Mesendoderm (in vitro differentiated cells): ENCODE measurements at regions not wholly inside any gene's neighbourhood (a gene's known extent, or its start where the extent isn't known, plus 50 kb on each side); places are given as distances from the start of the nearest gene placed in this dataset.

ENCODE experiments used
- DNase-seq: peaks from one replicate; pipeline ENCODE4 v3.0.0; 2013
- H2AK5ac ChIP-seq: 2 replicates; pipeline ENCODE4 v1.6.1; 2013; ENCODE audit warnings: low read length, inconsistent platforms
- H2BK120ac ChIP-seq: 2 replicates; pipeline ENCODE4 v1.6.1; 2013; ENCODE audit warnings: low read depth, mild to moderate bottlenecking, low read length, moderate library complexity, mixed read lengths
- H2BK15ac ChIP-seq: replicated peaks from 2 replicates; pipeline ENCODE4 v1.6.1; 2013; ENCODE audit warnings: low read depth, mild to moderate bottlenecking, moderate library complexity
- H2BK5ac ChIP-seq: 2 replicates; pipeline ENCODE4 v1.6.1; 2013; ENCODE audit warnings: low read length, inconsistent platforms
- H3K18ac ChIP-seq: 2 replicates; pipeline ENCODE4 v1.6.1; 2013; ENCODE audit warnings: mild to moderate bottlenecking, low read length, mixed read lengths
- H3K23ac ChIP-seq: one replicate; pipeline ENCODE4 v1.6.1; 2013; ENCODE audit warnings: low read length
- H3K27ac ChIP-seq: 2 replicates; pipeline ENCODE4 v1.5.1; 2013; ENCODE audit warnings: low read depth, mild to moderate bottlenecking, inconsistent platforms, low read length, moderate library complexity
- H3K27me3 ChIP-seq: 2 replicates; pipeline ENCODE4 v1.6.1; 2013; ENCODE audit warnings: low read length, control low read depth, mild to moderate bottlenecking, inconsistent platforms; ENCODE audit not compliant: insufficient read depth, poor library complexity
- H3K36me3 ChIP-seq: 2 replicates; pipeline ENCODE4 v1.6.1; 2013; ENCODE audit warnings: low read length, inconsistent platforms; ENCODE audit not compliant: control insufficient read depth, insufficient read depth
- H3K4ac ChIP-seq: one replicate; pipeline ENCODE4 v1.6.1; 2013; ENCODE audit warnings: low read depth, mild to moderate bottlenecking, low read length, moderate library complexity
- H3K4me1 ChIP-seq: 2 replicates; pipeline ENCODE4 v1.6.1; 2013; ENCODE audit warnings: low read depth, low read length, inconsistent platforms; ENCODE audit not compliant: control insufficient read depth
- H3K4me2 ChIP-seq: 2 replicates; pipeline ENCODE4 v1.6.1; 2013; ENCODE audit warnings: low read length
- H3K4me3 ChIP-seq: 2 replicates; pipeline ENCODE4 v1.5.1; 2013; ENCODE audit warnings: mild to moderate bottlenecking, low read length
- H3K56ac ChIP-seq: one replicate; pipeline ENCODE4 v1.6.1; 2013; ENCODE audit warnings: low read length
- H3K79me1 ChIP-seq: 2 replicates; pipeline ENCODE4 v1.6.1; 2013; ENCODE audit warnings: low read length, inconsistent platforms
- H3K79me2 ChIP-seq: 2 replicates; pipeline ENCODE4 v1.6.1; 2013; ENCODE audit warnings: mild to moderate bottlenecking, low read length; ENCODE audit not compliant: control insufficient read depth, insufficient read depth
- H3K9ac ChIP-seq: 2 replicates; pipeline ENCODE4 v1.6.1; 2013; ENCODE audit warnings: low read length, inconsistent platforms
- H4K5ac ChIP-seq: one replicate; pipeline ENCODE4 v1.6.1; 2013; ENCODE audit warnings: low read length
- H4K8ac ChIP-seq: one replicate; pipeline ENCODE4 v1.6.1; 2013; ENCODE audit warnings: low read depth, mild to moderate bottlenecking, control low read depth, low read length, moderate library complexity
- WGBS: extraction: QIAGEN DNeasy Blood & Tissue Kit; methylation state at CpG from one replicate; pipeline ENCODE4 v1.1.7; 2013; ENCODE audit warnings: low lambda C conversion rate, missing lambda C conversion rate; ENCODE audit not compliant: insufficient coverage; ENCODE audit errors: extremely low coverage; 5-methylcytosine and 5-hydroxymethylcytosine counted together

- H3K56ac ChIP-seq: no peak overlapping the region
These were observed 520.5 kb upstream of the NR3C2 start for GRCh38 chr4:148962539-148963290.

GRCh38 chr4:148961526-148961925 lies 519.3 kb upstream of the NR3C2 start:
- H3K4me1 ChIP-seq: no peaks in the 10 kb centered on the region
- no peak overlapping the region for H4K5ac ChIP-seq
- H3K79me1 ChIP-seq: no peaks in the 10 kb centered on the region
- H3K23ac ChIP-seq: no peak overlapping the region
- no peak overlapping the region for H3K18ac ChIP-seq
- no peak overlapping the region for H3K4ac ChIP-seq
- H3K9ac ChIP-seq: no peak overlapping the region
- H2BK15ac ChIP-seq: no peak overlapping the region
- no peaks in the 10 kb centered on the region for H3K79me2 ChIP-seq
- H3K27me3 ChIP-seq: no peaks in the 10 kb centered on the region
- WGBS: no CpG with 5 or more reads among the region's 4 CpGs
- H2AK5ac ChIP-seq: no peak overlapping the region
- no peak overlapping the region for H3K4me2 ChIP-seq
- H3K56ac ChIP-seq: no peak overlapping the region
- no peaks in the 10 kb centered on the region for H3K36me3 ChIP-seq
- H2BK5ac ChIP-seq: no peak overlapping the region
- no peak overlapping the region for H3K4me3 ChIP-seq
- DNase-seq: no peak
- H2BK120ac ChIP-seq: no peak overlapping the region
- no peak overlapping the region for H4K8ac ChIP-seq
- H3K27ac ChIP-seq: no peak overlapping the region

More at GRCh38 chr4:148962539-148963290, 520.5 kb upstream of the NR3C2 start:
- no peak overlapping the region for H3K4ac ChIP-seq
- H3K18ac ChIP-seq: no peak overlapping the region
- no peak overlapping the region for H2BK15ac ChIP-seq
- no peaks in the 10 kb centered on the region for H3K79me2 ChIP-seq
- H3K27me3 ChIP-seq: no peaks in the 10 kb centered on the region
- 100% methylated on average over 1 of the region's 2 CpGs for WGBS
- H3K4me1 ChIP-seq: no peaks in the 10 kb centered on the region
- no peak overlapping the region for H4K8ac ChIP-seq
- H3K79me1 ChIP-seq: no peaks in the 10 kb centered on the region
- H3K27ac ChIP-seq: no peak overlapping the region
- H3K4me3 ChIP-seq: no peak overlapping the region
- no peaks in the 10 kb centered on the region for H3K36me3 ChIP-seq
- no peak overlapping the region for H3K23ac ChIP-seq
- H2BK5ac ChIP-seq: no peak overlapping the region
- no peak for DNase-seq
- no peak overlapping the region for H2AK5ac ChIP-seq
- no peak overlapping the region for H3K9ac ChIP-seq
- no peak overlapping the region for H3K4me2 ChIP-seq
- H2BK120ac ChIP-seq: no peak overlapping the region
- H4K5ac ChIP-seq: no peak overlapping the region

- no peak overlapping the region for H3K9ac ChIP-seq
- H3K27ac ChIP-seq: no peak overlapping the region
- no peak overlapping the region for H3K23ac ChIP-seq
- H3K36me3 ChIP-seq: no peaks in the 10 kb centered on the region
- H3K4ac ChIP-seq: no peak overlapping the region
- no peak overlapping the region for H3K56ac ChIP-seq
- no peak overlapping the region for H3K18ac ChIP-seq
- H4K5ac ChIP-seq: no peak overlapping the region
- H3K27me3 ChIP-seq: no peaks in the 10 kb centered on the region
- no peak overlapping the region for H3K4me3 ChIP-seq
- no peaks in the 10 kb centered on the region for H3K4me1 ChIP-seq
- no peak overlapping the region for H4K8ac ChIP-seq
- no peak overlapping the region for H2BK120ac ChIP-seq
- no CpG with 5 or more reads among the region's 1 CpG for WGBS
- no peaks in the 10 kb centered on the region for H3K79me1 ChIP-seq
- no peak overlapping the region for H2BK15ac ChIP-seq
- H2BK5ac ChIP-seq: no peak overlapping the region
- H3K4me2 ChIP-seq: no peak overlapping the region
- no peak for DNase-seq
- H3K79me2 ChIP-seq: no peaks in the 10 kb centered on the region
- H2AK5ac ChIP-seq: no peak overlapping the region
These were observed 516.1 kb upstream of the NR3C2 start for GRCh38 chr4:148958317-148958716.

GRCh38 chr4:148955564-148956297 lies 513.5 kb upstream of the NR3C2 start:
- Histone ChIP-seq H3K27me3 (no peaks in the 10 kb centered on the region), H3K79me2 (no peaks in the 10 kb centered on the region), H3K79me1 (no peaks in the 10 kb centered on the region), H2BK5ac (no peak overlapping the region), H4K8ac (no peak overlapping the region), H2AK5ac (no peak overlapping the region), H3K36me3 (no peaks in the 10 kb centered on the region), H3K23ac (no peak overlapping the region), H2BK15ac (no peak overlapping the region), H4K5ac (no peak overlapping the region), H3K27ac (no peak overlapping the region), H3K56ac (no peak overlapping the region), H2BK120ac (no peak overlapping the region), H3K4me2 (no peak overlapping the region), H3K18ac (no peak overlapping the region), H3K4ac (no peak overlapping the region), H3K4me1 (no peaks in the 10 kb centered on the region), H3K9ac (no peak overlapping the region), H3K4me3 (no peak overlapping the region)
- WGBS: no CpG with 5 or more reads among the region's 1 CpG
- DNase-seq: no peak

- no peak overlapping the region for H3K18ac ChIP-seq
- no peaks in the 10 kb centered on the region for H3K79me1 ChIP-seq
- H3K4me2 ChIP-seq: no peak overlapping the region
- H3K4me3 ChIP-seq: no peak overlapping the region
- no peak overlapping the region for H3K27ac ChIP-seq
- no peak overlapping the region for H2AK5ac ChIP-seq
- H4K8ac ChIP-seq: no peak overlapping the region
- no peak overlapping the region for H2BK120ac ChIP-seq
- no peak for DNase-seq
- no CpG with 5 or more reads among the region's 7 CpGs for WGBS
- no peak overlapping the region for H3K9ac ChIP-seq
- no peak overlapping the region for H3K23ac ChIP-seq
- no peaks in the 10 kb centered on the region for H3K79me2 ChIP-seq
- no peak overlapping the region for H2BK5ac ChIP-seq
- H3K27me3 ChIP-seq: no peaks in the 10 kb centered on the region
- H3K4me1 ChIP-seq: no peaks in the 10 kb centered on the region
- H4K5ac ChIP-seq: no peak overlapping the region
- no peak overlapping the region for H2BK15ac ChIP-seq
- H3K4ac ChIP-seq: no peak overlapping the region
- no peaks in the 10 kb centered on the region for H3K36me3 ChIP-seq
- H3K56ac ChIP-seq: no peak overlapping the region
These were observed 512.0 kb upstream of the NR3C2 start for GRCh38 chr4:148954011-148954749.
